Sigmoid colon (tissue), 6 donors: ENCODE measurements at regions not wholly inside any gene's neighbourhood (a gene's known extent, or its start where the extent isn't known, plus 50 kb on each side); places are given as distances from the start of the nearest gene placed in this dataset.

Experiments
- DNase-seq: peaks from one replicate; pipeline ENCODE4 v3.0.0-alpha.2; 2019
- H3K27ac ChIP-seq, 4 donors: fragments of 200-600 bp; sonication (generic); one replicate each; pipeline ENCODE4 v1.5.1; 2016 to 2019; ENCODE audit warnings: mild to moderate bottlenecking in 1 of 4
- H3K27me3 ChIP-seq, 3 donors: fragments of 200-600 bp; sonication (generic); one replicate each; pipeline ENCODE4 v1.5.1; 2019; ENCODE audit warnings: mild to moderate bottlenecking in 1 of 3
- H3K36me3 ChIP-seq, 4 donors: fragments of 200-600 bp; sonication (generic); one replicate each; pipeline ENCODE4 v1.5.1; 2016 to 2019
- H3K4me1 ChIP-seq, 4 donors: fragments of 200-600 bp; sonication (generic); one replicate each; pipeline ENCODE4 v1.5.1; 2017 to 2019
- H3K4me3 ChIP-seq, 4 donors: fragments of 200-600 bp; sonication (generic); one replicate each; pipeline ENCODE4 v1.5.1; 2017 to 2019; ENCODE audit warnings: mild to moderate bottlenecking in 2 of 4, moderate library complexity in 1 of 4
- H3K9me3 ChIP-seq, 4 donors: fragments of 200-600 bp in 3 of 4; sonication (generic) in 3 of 4; one replicate each; pipeline versions ENCODE4 v1.5.1 to v1.6.1; 2013 to 2019
- CTCF ChIP-seq, 4 experiments: fragments of 450-650 bp in 3 of 4; fragments of 200-600 bp in 1 of 4; IDR thresholded peaks; one replicate each; pipeline ENCODE4 v1.5.1; 2016 to 2019; ENCODE audit warnings: antibody characterized with exemption in 4 of 4, mild to moderate bottlenecking in 3 of 4, moderate library complexity in 2 of 4
- EP300 ChIP-seq, 4 donors: sonication (generic); formaldehyde crosslinking; IDR thresholded peaks; one replicate each; pipeline ENCODE4 v1.6.1; 2017; ENCODE audit warnings: antibody characterized with exemption in 4 of 4
- POLR2A ChIP-seq, 2 donors: fragments of 450-650 bp; IDR thresholded peaks; one replicate each; pipeline ENCODE4 v1.6.1; 2016; ENCODE audit warnings: antibody characterized with exemption in 2 of 2, mild to moderate bottlenecking in 2 of 2, moderate library complexity in 2 of 2
- POLR2AphosphoS5 ChIP-seq, 4 donors: sonication (generic); formaldehyde crosslinking; IDR thresholded peaks; one replicate each; pipeline ENCODE4 v1.6.1; 2017; ENCODE audit warnings: antibody characterized with exemption in 4 of 4
- WGBS, 2 donors: extraction: QIAGEN DNeasy Blood & Tissue Kit; methylation state at CpG; one replicate each; pipeline ENCODE4 v1.1.7; 2013; 5-methylcytosine and 5-hydroxymethylcytosine counted together
- intact Hi-C: fragments of 100-400 bp; cut with DNase I; formaldehyde crosslinking; loops from one replicate; pipeline ENCODE4 v1.15.1; 2023
- donor health status: healthy with polysubstance abuse.
- donor health status: healthy.

- peaks cover 0 to 5% (median 0%) of the 10 kb centered on the region in 4 donors for H3K9me3 ChIP-seq
- DNase-seq: no peak
- no peaks in the 10 kb centered on the region for H3K36me3 ChIP-seq
- no peak for TF ChIP-seq CTCF (IDR thresholded peaks at IDR 0.05)
- no peak for TF ChIP-seq EP300 (IDR thresholded peaks at IDR 0.05)
- TF ChIP-seq POLR2AphosphoS5 (IDR thresholded peaks at IDR 0.05): no peak
- no peak for TF ChIP-seq POLR2A (IDR thresholded peaks at IDR 0.05)
- no peaks in the 10 kb centered on the region for H3K27me3 ChIP-seq
- H3K4me3 ChIP-seq: no peak overlapping the region
- H3K4me1 ChIP-seq: no peaks in the 10 kb centered on the region
- WGBS, 2 donors: 77 to 86% methylated on average over 4 of the region's 4 CpGs
- intact Hi-C loops: no loop called here
- no peak overlapping the region for H3K27ac ChIP-seq
These were observed 429.2 kb downstream of the FIGN start for GRCh38 chr2:163306647-163307046.

- H3K36me3 ChIP-seq: no peaks in the 10 kb centered on the region
- intact Hi-C loops: no loop called here
- H3K27ac ChIP-seq: no peak overlapping the region
- H3K27me3 ChIP-seq: no peaks in the 10 kb centered on the region
- no peak for DNase-seq
- no peak for TF ChIP-seq CTCF (IDR thresholded peaks at IDR 0.05)
- TF ChIP-seq POLR2AphosphoS5 (IDR thresholded peaks at IDR 0.05): no peak
- TF ChIP-seq POLR2A (IDR thresholded peaks at IDR 0.05): no peak
- TF ChIP-seq EP300 (IDR thresholded peaks at IDR 0.05): no peak
- peaks cover 0 to 5% (median 0%) of the 10 kb centered on the region in 4 donors for H3K9me3 ChIP-seq
- WGBS, 2 donors: 91 to 92% methylated on average over 1 of the region's 1 CpG
- H3K4me3 ChIP-seq: no peak overlapping the region
- no peaks in the 10 kb centered on the region for H3K4me1 ChIP-seq
These were observed 433.7 kb downstream of the FIGN start for GRCh38 chr2:163302141-163302540.

GRCh38 chr2:163291790-163292189 lies 444.0 kb downstream of the FIGN start:
- intact Hi-C loops: no loop called here
- no peak for DNase-seq
- WGBS, 2 donors: 78 to 79% methylated on average over 6 of the region's 6 CpGs

GRCh38 chr2:163281717-163282116 lies 443.1 kb upstream of the KCNH7 start:
- Histone ChIP-seq H3K4me3 (no peak overlapping the region), H3K4me1 (no peaks in the 10 kb centered on the region), H3K27ac (no peak overlapping the region), H3K27me3 (no peaks in the 10 kb centered on the region), H3K9me3 (no peaks in the 10 kb centered on the region), H3K36me3 (no peaks in the 10 kb centered on the region)
- intact Hi-C loops: no loop called here
- 63 to 79% methylated on average over 2 of the region's 2 CpGs for WGBS, 2 donors
- TF ChIP-seq POLR2AphosphoS5 (IDR thresholded peaks at IDR 0.05): no peak
- no peak for TF ChIP-seq POLR2A (IDR thresholded peaks at IDR 0.05)
- TF ChIP-seq CTCF (IDR thresholded peaks at IDR 0.05): no peak
- DNase-seq: no peak

More at GRCh38 chr2:163291790-163292189, 444.0 kb downstream of the FIGN start:
- no peaks in the 10 kb centered on the region for H3K9me3 ChIP-seq
- H3K4me1 ChIP-seq: no peaks in the 10 kb centered on the region
- no peak for TF ChIP-seq EP300 (IDR thresholded peaks at IDR 0.05)
- no peak for TF ChIP-seq POLR2AphosphoS5 (IDR thresholded peaks at IDR 0.05)
- no peak for TF ChIP-seq POLR2A (IDR thresholded peaks at IDR 0.05)
- TF ChIP-seq CTCF (IDR thresholded peaks at IDR 0.05): no peak
- no peaks in the 10 kb centered on the region for H3K36me3 ChIP-seq
- no peak overlapping the region for H3K27ac ChIP-seq
- no peak overlapping the region for H3K4me3 ChIP-seq
- no peaks in the 10 kb centered on the region for H3K27me3 ChIP-seq

- Histone ChIP-seq H3K4me3 (no peak overlapping the region), H3K27me3 (no peaks in the 10 kb centered on the region), H3K4me1 (no peaks in the 10 kb centered on the region), H3K9me3 (peaks cover 0 to under 1% (median 0%) of the 10 kb centered on the region in 4 donors), H3K27ac (no peak overlapping the region), H3K36me3 (no peaks in the 10 kb centered on the region)
- intact Hi-C loops: no loop called here
- TF ChIP-seq CTCF (IDR thresholded peaks at IDR 0.05) (no peak), EP300 (IDR thresholded peaks at IDR 0.05) (no peak), POLR2A (IDR thresholded peaks at IDR 0.05) (no peak), POLR2AphosphoS5 (IDR thresholded peaks at IDR 0.05) (no peak)
- 92 to 93% methylated on average over 9 of the region's 9 CpGs for WGBS, 2 donors
- DNase-seq: no peak
These were observed 430.9 kb upstream of the KCNH7 start for GRCh38 chr2:163269374-163270021.
